HAP-1 (cell line): ENCODE measurements at regions not wholly inside any gene's neighbourhood (a gene's known extent, or its start where the extent isn't known, plus 50 kb on each side); places are given as distances from the start of the nearest gene placed in this dataset.

Experiments
- DNase-seq, 2 experiments: peaks; one replicate each; pipeline ENCODE4 v3.0.0-alpha.2; 2016 to 2020; ENCODE audit warnings: low spot score in 2 of 2
- H3K27me3 ChIP-seq: fragments of 250-450 bp; sonication (Bioruptor Pico); 2 replicates; pipeline ENCODE4 v1.5.1; 2020; ENCODE audit warnings: low read depth, mild to moderate bottlenecking, moderate library complexity
- H3K36me3 ChIP-seq: fragments of 250-450 bp; sonication (Bioruptor Pico); replicated peaks from 2 replicates; pipeline ENCODE4 v1.5.1; 2020; ENCODE audit warnings: mild to moderate bottlenecking
- H3K4me1 ChIP-seq: fragments of 250-450 bp; sonication (Bioruptor Pico); 2 replicates; pipeline ENCODE4 v1.5.1; 2020; ENCODE audit warnings: mild to moderate bottlenecking
- H3K4me3 ChIP-seq: fragments of 250-450 bp; sonication (Bioruptor Pico); 2 replicates; pipeline ENCODE4 v1.5.1; 2020; ENCODE audit warnings: mild to moderate bottlenecking, moderate library complexity
- H3K9me3 ChIP-seq: fragments of 250-450 bp; sonication (Bioruptor Pico); 2 replicates; pipeline ENCODE4 v1.5.1; 2020; ENCODE audit warnings: mild to moderate bottlenecking, moderate library complexity
- in situ Hi-C: fragments of 300-500 bp; cut with MboI; formaldehyde crosslinking; loops from 3 replicates; pipeline ENCODE4 v1.14.3; 2020; ENCODE audit warnings: low sequenced_read_pairs, inconsistent platforms, mixed read lengths

DNA sequence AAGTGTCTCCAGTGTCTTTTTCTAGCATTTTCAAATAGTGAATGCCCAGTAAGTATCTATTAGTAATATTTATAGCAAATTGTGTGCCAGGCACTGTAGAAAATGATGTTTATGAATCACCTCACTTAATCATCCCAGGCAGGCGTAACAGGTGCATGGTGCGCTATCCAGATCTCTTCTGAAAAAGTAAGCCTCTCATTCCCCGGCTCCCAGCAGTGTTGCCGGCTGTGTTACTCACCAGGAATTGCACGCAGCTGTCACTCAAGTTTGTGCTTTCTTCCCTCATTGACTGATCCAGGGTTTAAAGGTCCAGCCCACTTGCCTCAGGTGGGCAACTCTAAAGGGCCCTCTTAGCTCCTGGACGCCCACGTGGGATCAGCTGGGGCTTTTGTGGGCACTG is 173.8 kb upstream of the RASSF8 start:
- in situ Hi-C loops, result no loop called here
- Histone ChIP-seq H3K4me1 (0 out of 2 replicates have a peak, but pooled peaks cover 3% of the 10 kb centered on the region), H3K9me3 (no peaks in the 10 kb centered on the region), H3K36me3 (no peaks in the 10 kb centered on the region), H3K4me3 (no peak overlapping the region), H3K27me3 (no peaks in the 10 kb centered on the region)
- DNase-seq, result no peak

DNA sequence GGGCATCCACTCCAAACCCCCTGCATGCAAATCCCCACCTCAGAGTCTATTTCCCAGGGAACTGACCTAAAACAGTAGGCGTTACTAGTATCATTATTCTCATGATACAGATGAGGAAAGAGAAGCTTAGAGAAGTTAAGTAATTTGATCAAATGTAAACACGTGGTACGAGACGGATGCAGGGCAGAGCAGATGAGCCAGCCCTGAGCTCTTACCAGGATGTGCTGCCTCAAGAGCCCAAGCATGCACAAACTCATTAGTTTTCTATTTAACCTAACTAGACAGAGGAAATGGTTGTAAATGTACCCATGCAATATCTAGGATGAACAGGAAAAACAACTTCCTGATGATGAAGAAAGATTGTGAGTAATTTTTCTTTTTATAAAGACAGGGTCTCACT is 173.3 kb upstream of the RASSF8 start:
- no peak for DNase-seq
- Histone ChIP-seq H3K36me3 (no peaks in the 10 kb centered on the region), H3K27me3 (no peaks in the 10 kb centered on the region), H3K4me1 (0 out of 2 replicates have a peak, but pooled peaks cover 3% of the 10 kb centered on the region), H3K4me3 (no peak overlapping the region), H3K9me3 (no peaks in the 10 kb centered on the region)
- in situ Hi-C loops, result no loop called here

DNA sequence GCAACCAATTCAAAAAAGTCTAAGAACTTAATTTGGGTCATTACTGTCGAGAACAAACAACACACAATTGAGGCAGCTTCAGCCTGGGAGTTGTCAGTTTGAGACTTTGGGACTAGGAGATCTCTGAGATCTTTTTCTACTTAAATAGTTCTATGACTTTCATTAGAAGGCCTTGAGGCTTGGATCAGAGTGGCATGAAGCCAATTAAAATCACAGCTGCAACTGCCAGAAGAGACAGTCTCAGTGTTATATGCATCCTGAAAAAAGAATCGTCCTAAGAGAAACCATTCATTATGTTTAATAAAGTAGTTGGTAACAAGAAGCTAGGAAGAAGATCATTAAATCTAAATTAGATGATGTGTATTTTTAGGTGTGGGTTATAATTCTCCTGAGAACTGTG is 170.8 kb upstream of the RASSF8 start:
- no peaks in the 10 kb centered on the region for H3K9me3 ChIP-seq
- in situ Hi-C loops, result no loop called here
- DNase-seq, result no peak
- no peak overlapping the region for H3K4me3 ChIP-seq
- H3K36me3 ChIP-seq, result no peaks in the 10 kb centered on the region
- H3K4me1 ChIP-seq, result 0 out of 2 replicates have a peak, but pooled peaks cover 3% of the 10 kb centered on the region
- no peaks in the 10 kb centered on the region for H3K27me3 ChIP-seq

DNA sequence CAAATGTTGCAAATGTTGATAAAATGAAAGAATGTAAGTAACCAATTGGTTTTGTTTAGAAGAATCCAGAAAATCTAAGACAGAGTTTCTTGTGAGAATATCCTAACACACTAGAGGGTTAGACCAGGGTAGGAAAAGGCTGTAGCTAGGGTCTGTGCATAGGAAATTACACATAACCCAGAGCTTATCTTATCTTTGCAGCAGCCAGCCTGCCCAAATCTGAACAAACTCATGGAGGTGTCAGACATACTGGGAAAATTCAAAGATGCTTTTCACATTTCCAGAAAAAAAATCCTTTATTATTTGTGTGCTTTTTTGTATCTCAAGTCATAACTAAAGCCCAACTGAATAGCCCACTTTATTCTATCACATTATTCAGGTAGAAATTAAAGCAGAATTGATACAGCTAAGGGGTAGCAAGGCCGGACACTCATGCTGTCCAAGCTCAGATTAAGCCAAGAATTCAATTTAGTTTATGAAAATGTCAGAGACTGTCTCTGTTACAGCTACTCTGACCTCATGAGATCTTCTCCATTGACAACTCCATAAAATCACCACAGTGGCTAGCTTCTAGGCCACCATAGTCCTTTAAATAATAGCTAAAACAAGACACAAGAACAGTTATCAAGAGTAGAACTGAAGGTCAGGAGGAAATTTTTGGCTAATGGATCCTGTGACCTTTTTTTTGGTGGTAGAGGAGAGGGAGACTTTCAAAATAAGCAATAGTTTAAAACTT is 169.6 kb upstream of the RASSF8 start:
- H3K9me3 ChIP-seq, result no peaks in the 10 kb centered on the region
- H3K27me3 ChIP-seq, result no peaks in the 10 kb centered on the region
- 0 out of 2 replicates have a peak, but pooled peaks cover 3% of the 10 kb centered on the region for H3K4me1 ChIP-seq
- no peak for DNase-seq
- H3K4me3 ChIP-seq, result no peak overlapping the region
- H3K36me3 ChIP-seq, result no peaks in the 10 kb centered on the region
- in situ Hi-C loops, result no loop called here

DNA sequence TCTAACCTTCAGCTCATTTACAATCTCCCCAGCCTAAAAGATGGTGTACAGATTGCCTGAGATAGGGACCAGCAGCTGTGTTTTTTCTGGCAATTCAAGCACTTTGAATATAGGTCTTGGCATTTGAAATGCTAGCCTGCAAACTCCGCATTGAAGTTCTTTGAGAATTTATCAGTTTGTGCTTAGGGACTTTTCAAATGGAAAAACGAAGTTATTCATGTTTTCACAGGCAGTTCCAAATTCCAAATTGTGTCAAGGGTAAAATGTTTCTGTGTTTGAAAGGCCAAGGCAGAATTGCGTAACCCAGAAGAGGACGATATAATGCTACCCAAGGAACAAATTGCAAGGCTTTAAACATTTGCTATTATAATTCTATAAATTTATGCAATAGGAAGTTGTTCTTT is 168.9 kb upstream of the RASSF8 start:
- H3K4me1 ChIP-seq, result 0 out of 2 replicates have a peak, but pooled peaks cover 3% of the 10 kb centered on the region
- in situ Hi-C loops, result no loop called here
- no peaks in the 10 kb centered on the region for H3K9me3 ChIP-seq
- H3K36me3 ChIP-seq, result no peaks in the 10 kb centered on the region
- H3K27me3 ChIP-seq, result no peaks in the 10 kb centered on the region
- no peak overlapping the region for H3K4me3 ChIP-seq
- DNase-seq, result peak; percentile 14 to 39

DNA sequence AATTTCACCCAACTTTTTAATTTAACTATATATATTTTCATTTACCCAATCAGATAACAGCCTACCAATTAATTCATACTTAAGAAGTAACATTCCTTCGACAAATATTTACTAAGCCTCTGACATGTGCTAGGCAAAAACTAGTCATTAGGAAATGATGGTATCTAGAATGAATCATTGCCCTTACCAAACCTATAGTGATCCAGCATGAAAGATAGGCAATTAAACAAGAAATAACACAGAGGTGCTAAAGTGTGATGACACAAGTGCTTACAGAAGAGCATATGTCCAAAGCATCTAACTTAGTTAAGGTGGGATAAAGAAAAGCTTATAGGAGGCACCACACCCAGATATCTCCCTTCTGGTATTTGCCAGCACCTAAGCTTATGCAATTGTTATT is 166.5 kb upstream of the RASSF8 start:
- Histone ChIP-seq H3K9me3 (no peaks in the 10 kb centered on the region), H3K36me3 (no peaks in the 10 kb centered on the region), H3K4me3 (no peak overlapping the region), H3K27me3 (no peaks in the 10 kb centered on the region), H3K4me1 (peaks cover 12% of the 10 kb centered on the region)
- no peak for DNase-seq
- in situ Hi-C loops, result no loop called here

DNA sequence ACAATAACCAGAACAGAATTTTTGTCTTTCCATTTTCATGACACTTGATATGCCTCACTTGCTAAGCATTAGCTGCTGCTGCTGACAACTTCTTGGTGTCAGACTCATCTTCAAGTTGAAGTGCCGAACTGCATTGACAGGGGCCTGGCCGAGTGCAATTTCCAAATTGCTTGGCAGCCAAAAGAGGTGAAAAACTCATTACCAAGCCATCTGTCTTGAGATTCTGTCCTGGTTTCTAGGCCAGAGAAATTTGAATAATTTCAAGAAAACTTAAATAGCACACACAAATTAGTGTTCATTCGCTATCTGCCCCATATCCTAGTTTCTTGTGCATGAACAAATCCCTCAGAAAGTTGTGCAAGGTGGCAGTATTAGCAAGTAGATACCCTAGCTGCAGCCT is 165.3 kb upstream of the RASSF8 start:
- Histone ChIP-seq H3K4me3 (no peak overlapping the region), H3K9me3 (no peaks in the 10 kb centered on the region), H3K36me3 (no peaks in the 10 kb centered on the region), H3K27me3 (no peaks in the 10 kb centered on the region), H3K4me1 (peaks cover 12% of the 10 kb centered on the region)
- no peak for DNase-seq
- in situ Hi-C loops, result no loop called here

DNA sequence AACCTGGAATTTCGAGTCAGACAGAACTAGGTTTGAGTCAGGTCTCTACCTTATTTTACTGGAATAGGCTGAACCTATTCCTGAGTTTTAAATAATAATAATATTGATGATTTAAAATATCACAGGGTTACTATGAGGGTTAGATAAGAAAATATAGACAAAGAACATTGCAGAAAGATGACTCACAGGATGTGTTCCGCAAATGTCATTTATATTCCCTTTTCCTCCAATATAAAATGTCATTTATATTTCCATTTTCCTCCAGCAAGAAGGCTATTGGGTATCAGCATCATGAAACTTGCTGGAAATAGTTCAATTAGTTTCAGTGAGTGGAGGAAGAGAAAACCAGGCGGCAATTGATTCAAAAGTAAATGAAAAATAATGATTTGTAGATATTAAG is 163.9 kb upstream of the RASSF8 start:
- Histone ChIP-seq H3K4me3 (no peak overlapping the region), H3K4me1 (peaks cover 9% of the 10 kb centered on the region), H3K27me3 (no peaks in the 10 kb centered on the region), H3K36me3 (no peaks in the 10 kb centered on the region), H3K9me3 (no peaks in the 10 kb centered on the region)
- no peak for DNase-seq
- in situ Hi-C loops, result no loop called here

DNA sequence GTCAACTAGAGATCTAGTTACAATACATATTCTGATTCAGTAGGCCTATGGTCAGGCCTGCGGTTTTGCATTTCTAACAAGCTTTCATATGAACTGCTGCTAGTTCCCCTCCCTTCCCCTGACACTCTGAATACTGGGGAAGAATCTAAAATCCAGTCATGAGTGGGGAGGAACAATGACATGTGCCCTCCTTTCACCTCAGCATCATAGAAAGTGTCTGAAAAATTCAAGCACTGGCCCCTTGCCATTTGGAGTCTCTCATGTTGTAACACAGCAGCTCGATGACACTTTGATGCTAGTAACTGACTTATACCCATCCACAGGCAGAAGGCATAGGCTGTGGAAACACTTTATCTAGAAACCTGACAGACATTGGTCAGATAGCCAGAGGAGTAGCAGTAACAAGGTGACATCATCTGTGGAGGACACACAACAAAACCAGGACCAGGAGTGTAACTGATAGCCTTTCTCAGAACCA is 161.9 kb upstream of the RASSF8 start:
- H3K36me3 ChIP-seq, result no peaks in the 10 kb centered on the region
- H3K9me3 ChIP-seq, result no peaks in the 10 kb centered on the region
- peak in 1 of 2 experiments; percentile 18 for DNase-seq
- peaks cover 9% of the 10 kb centered on the region for H3K4me1 ChIP-seq
- H3K27me3 ChIP-seq, result no peaks in the 10 kb centered on the region
- no peak overlapping the region for H3K4me3 ChIP-seq
- in situ Hi-C loops, result no loop called here

DNA sequence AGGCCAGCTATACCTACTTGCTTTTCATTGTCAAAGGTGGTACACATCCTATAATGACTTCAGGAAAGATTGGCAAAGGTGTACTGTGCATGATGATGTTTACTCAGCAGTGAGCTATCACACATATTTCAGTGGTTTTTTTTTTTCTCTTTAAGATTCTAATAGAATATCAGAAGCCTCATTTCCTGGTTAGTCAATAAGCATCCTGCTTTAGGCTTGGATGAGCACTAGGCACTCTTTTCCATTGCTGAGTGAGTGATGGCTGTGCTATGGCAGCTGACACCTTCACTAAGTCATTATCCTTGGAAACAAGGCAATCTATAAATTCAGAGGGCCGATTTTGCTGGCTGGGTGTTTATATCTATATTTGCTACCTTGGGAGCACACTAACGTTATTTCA is 161.1 kb upstream of the RASSF8 start:
- Histone ChIP-seq H3K27me3 (no peaks in the 10 kb centered on the region), H3K4me1 (peaks cover 9% of the 10 kb centered on the region), H3K4me3 (no peak overlapping the region), H3K36me3 (no peaks in the 10 kb centered on the region), H3K9me3 (no peaks in the 10 kb centered on the region)
- in situ Hi-C loops, result no loop called here
- DNase-seq, result no peak

DNA sequence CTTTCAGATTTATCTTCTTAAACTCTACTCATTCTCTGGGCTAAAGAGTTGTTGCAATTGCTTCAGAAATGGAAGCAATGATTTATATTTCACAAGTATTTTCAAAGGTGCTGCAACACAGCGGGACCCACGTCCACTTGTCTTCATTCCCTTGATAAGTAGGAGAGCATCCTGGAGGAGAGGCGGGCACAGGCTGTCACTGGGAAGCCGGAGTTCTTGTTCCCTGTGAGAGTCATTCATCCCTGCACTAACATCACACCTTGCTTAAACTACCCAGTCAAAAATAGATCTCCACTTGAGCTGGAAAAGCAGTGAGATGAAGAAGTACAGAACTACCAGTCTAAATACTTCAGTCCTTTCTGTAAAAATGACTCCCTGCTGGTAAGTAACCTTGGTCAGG is 160.5 kb upstream of the RASSF8 start:
- H3K4me3 ChIP-seq, result no peak overlapping the region
- no peak for DNase-seq
- no peaks in the 10 kb centered on the region for H3K36me3 ChIP-seq
- in situ Hi-C loops, result no loop called here
- H3K4me1 ChIP-seq, result peaks cover 9% of the 10 kb centered on the region
- H3K27me3 ChIP-seq, result no peaks in the 10 kb centered on the region
- H3K9me3 ChIP-seq, result no peaks in the 10 kb centered on the region

DNA sequence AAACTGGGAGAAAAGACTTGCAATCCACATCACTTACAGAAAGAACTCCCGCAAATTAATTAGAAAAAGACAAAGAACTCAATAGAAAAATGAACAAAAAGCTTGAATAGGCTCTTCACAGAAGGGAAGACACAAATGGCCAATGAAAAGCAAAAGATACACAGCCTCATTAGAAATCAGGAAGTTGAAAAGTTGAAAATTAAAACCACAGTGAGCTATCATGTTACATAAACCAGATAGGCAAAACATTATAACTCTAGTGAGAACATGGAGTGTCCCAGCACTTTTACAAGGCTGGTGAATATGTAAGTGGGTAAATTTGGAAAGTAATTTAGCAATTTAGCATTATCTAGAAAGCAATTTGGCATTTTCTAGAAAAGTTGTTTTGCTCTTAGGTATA is 158.4 kb upstream of the RASSF8 start:
- Histone ChIP-seq H3K27me3 (no peaks in the 10 kb centered on the region), H3K4me1 (peaks cover 9% of the 10 kb centered on the region), H3K4me3 (no peak overlapping the region), H3K36me3 (no peaks in the 10 kb centered on the region), H3K9me3 (no peaks in the 10 kb centered on the region)
- no peak for DNase-seq
- in situ Hi-C loops, result no loop called here

DNA sequence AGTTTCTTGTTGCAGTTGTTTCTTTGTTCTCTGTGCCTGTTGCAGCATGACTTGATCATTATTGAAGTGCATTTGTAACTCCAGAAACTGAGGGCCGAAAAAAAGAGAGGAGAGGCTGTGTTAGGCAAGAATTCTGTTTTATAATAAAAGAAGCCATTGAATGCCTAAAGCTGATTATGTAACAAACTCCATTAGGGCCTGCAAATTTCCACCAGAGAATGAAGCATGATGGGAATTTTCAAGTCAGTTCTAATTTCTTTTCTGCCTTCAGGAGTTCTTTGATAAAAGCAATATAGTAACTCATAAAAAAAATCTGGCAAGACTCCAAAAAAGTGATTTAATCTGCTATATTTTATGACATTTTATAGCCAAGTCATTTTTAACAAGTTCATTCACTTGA is 156.7 kb upstream of the RASSF8 start:
- in situ Hi-C loops, result no loop called here
- no peaks in the 10 kb centered on the region; the same call in 1 of the 2 replicates for H3K4me1 ChIP-seq
- H3K36me3 ChIP-seq, result no peaks in the 10 kb centered on the region
- peak in 1 of 2 experiments; percentile 21 for DNase-seq
- no peak overlapping the region for H3K4me3 ChIP-seq
- H3K9me3 ChIP-seq, result no peaks in the 10 kb centered on the region
- no peaks in the 10 kb centered on the region for H3K27me3 ChIP-seq

DNA sequence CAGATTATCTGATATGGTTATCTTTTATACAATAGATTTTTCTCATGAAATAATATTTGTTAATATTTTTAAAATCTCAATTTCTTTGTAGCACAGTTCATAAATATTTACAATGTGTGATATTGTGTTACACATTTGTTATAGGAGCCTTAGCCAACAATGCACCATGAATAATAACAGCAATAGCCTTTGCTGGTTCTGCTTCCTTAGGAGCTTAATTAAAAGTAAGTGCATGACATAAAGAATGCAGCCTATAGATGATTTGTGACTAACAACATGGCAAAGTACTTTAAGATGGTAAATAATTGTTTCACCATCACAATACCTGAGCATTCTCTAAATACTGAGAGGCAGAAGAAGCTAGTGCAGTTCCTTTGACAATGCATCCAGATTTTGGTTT is 156.3 kb upstream of the RASSF8 start:
- H3K4me3 ChIP-seq, result no peak overlapping the region
- DNase-seq, result peak in 1 of 2 experiments; percentile 8
- no peaks in the 10 kb centered on the region for H3K27me3 ChIP-seq
- in situ Hi-C loops, result no loop called here
- no peaks in the 10 kb centered on the region for H3K9me3 ChIP-seq
- no peaks in the 10 kb centered on the region for H3K36me3 ChIP-seq
- no peaks in the 10 kb centered on the region; the same call in 1 of the 2 replicates for H3K4me1 ChIP-seq
